ENCODE measurements at regions not wholly inside any gene's neighbourhood (a gene's known extent, or its start where the extent isn't known, plus 50 kb on each side); places are given as distances from the start of the nearest gene placed in this dataset.
A peak's percentile ranks its signal among the peaks of the same experiment; 100 is the strongest.

DNA sequence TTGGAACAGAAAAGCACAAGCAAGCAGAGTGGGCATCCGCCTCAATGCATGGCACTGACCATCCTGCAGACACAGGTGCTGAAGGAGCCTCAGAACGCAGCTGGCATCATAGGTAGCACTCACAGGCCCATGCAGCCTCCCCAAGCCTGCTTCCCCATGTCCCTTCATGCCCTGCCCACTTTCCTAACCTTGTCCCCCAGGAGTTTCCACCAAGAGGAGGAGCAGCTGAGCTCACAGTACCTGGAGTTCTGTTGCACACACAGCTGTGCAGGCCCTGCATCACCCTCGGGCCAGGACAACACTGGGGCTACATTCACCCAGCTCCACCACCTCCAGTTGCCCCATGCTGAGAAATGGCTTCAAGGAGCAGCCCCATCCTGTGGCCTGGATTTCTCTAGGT lies 83.4 kb downstream of the SETD4 start:
- no peaks in the 10 kb centered on the region for H3K79me2 ChIP-seq (ENCODE audit: insufficient read depth, low read length)
- no peak overlapping the region for H2BK12ac ChIP-seq (ENCODE audit: insufficient read length, low read depth, low read length)
- WGBS (ENCODE audit: extremely low coverage, insufficient read length, low lambda C conversion rate) = no CpG with 5 or more reads among the region's 3 CpGs
- H4K5ac ChIP-seq (ENCODE audit: insufficient read length, low read depth, low read length) = no peak overlapping the region
- H3K9me3 ChIP-seq (ENCODE audit: control insufficient read depth, low read depth, low read length) = no peaks in the 10 kb centered on the region
- H3K14ac ChIP-seq (ENCODE audit: insufficient read depth, low read length) = peak overlapping the region; percentile 19; the same call in 1 of the 2 replicates
- H2AK5ac ChIP-seq (ENCODE audit: insufficient read length, low read length) = no peak overlapping the region
- H3K27ac ChIP-seq (ENCODE audit: insufficient read length, low read depth, low read length) = no peak overlapping the region
- H2BK5ac ChIP-seq (ENCODE audit: insufficient read length, low read length) = no peak overlapping the region
- H4K91ac ChIP-seq (ENCODE audit: insufficient read length, low read depth, low read length) = no peak overlapping the region
- H3K79me1 ChIP-seq (ENCODE audit: insufficient read depth, low read depth, low read length, poor library complexity, severe bottlenecking) = no peaks in the 10 kb centered on the region
- no peaks in the 10 kb centered on the region for H3K23me2 ChIP-seq (ENCODE audit: insufficient read length, low read depth, low read length, poor library complexity, severe bottlenecking)
- TF ChIP-seq, protein P1, sequence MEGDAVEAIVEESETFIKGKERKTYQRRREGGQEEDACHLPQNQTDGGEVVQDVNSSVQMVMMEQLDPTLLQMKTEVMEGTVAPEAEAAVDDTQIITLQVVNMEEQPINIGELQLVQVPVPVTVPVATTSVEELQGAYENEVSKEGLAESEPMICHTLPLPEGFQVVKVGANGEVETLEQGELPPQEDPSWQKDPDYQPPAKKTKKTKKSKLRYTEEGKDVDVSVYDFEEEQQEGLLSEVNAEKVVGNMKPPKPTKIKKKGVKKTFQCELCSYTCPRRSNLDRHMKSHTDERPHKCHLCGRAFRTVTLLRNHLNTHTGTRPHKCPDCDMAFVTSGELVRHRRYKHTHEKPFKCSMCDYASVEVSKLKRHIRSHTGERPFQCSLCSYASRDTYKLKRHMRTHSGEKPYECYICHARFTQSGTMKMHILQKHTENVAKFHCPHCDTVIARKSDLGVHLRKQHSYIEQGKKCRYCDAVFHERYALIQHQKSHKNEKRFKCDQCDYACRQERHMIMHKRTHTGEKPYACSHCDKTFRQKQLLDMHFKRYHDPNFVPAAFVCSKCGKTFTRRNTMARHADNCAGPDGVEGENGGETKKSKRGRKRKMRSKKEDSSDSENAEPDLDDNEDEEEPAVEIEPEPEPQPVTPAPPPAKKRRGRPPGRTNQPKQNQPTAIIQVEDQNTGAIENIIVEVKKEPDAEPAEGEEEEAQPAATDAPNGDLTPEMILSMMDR (conservative IDR thresholded peaks at IDR 0.05) = no peak
- no peaks in the 10 kb centered on the region for H4K20me1 ChIP-seq (ENCODE audit: control insufficient read depth, insufficient read depth, insufficient read length)
- H2AFZ ChIP-seq (ENCODE audit: low read length) = no peak overlapping the region
- no peak overlapping the region for H3K4me2 ChIP-seq (ENCODE audit: insufficient read depth, insufficient read length, low read length)
- no peak overlapping the region for H2BK15ac ChIP-seq (ENCODE audit: low read depth, low read length)
- no peak overlapping the region for H3K56ac ChIP-seq (ENCODE audit: insufficient read length, low read depth, low read length)
- no peak overlapping the region for H2BK20ac ChIP-seq (ENCODE audit: low read depth, low read length, poor library complexity, severe bottlenecking)
- no peak for DNase-seq
- Mint-ChIP-seq H3K27me3 (ENCODE audit: low read depth) (no peaks in the 10 kb centered on the region), H3K4me1 (no peaks in the 10 kb centered on the region), H3K4me3 (no peak overlapping the region), H3K9me3 (peaks cover 4 to 7% of the 10 kb centered on the region in 2 experiments; a peak in 3 of 5 replicates), H3K27ac (no peak overlapping the region), H3K36me3 (ENCODE audit: insufficient read depth in 1 of 3, low read depth in 3 of 3) (peaks cover 0 to 2% (median 0%) of the 10 kb centered on the region in 3 experiments; a peak in 1 of 7 replicates)
- no peak overlapping the region for H3K18ac ChIP-seq (ENCODE audit: insufficient read length, low read depth, low read length)
- H3K23ac ChIP-seq (ENCODE audit: insufficient read length, low read depth, low read length) = no peak overlapping the region
- H2BK120ac ChIP-seq (ENCODE audit: low read depth, low read length, poor library complexity, severe bottlenecking) = no peak overlapping the region
- no peaks in the 10 kb centered on the region for H3K27me3 ChIP-seq (ENCODE audit: insufficient read depth, low read length)
- no peak overlapping the region for H3K9ac ChIP-seq (ENCODE audit: extremely low read depth, insufficient read length, low read length)
- H3T11ph ChIP-seq (ENCODE audit: low read length) = no peak overlapping the region
- no peak overlapping the region for H4K8ac ChIP-seq (replicated peaks; ENCODE audit: insufficient read length, low read depth, low read length)
- no peaks in the 10 kb centered on the region for H3K4me1 ChIP-seq (ENCODE audit: insufficient read depth, low read length)
- H3K4ac ChIP-seq (ENCODE audit: low read depth, low read length) = no peak overlapping the region

Measured in H9 (cell line).